ENCODE measurements at regions not wholly inside any gene's neighbourhood (a gene's known extent, or its start where the extent isn't known, plus 50 kb on each side); places are given as distances from the start of the nearest gene placed in this dataset.

GRCh38 chr4:178242655-178243054 lies 800.4 kb upstream of the AGA start:
- Histone ChIP-seq H3K36me3 (ENCODE audit: control insufficient read depth, insufficient read depth, low read length) (no peaks in the 10 kb centered on the region), H3K27me3 (replicated peaks; ENCODE audit: control insufficient read depth, insufficient read depth, low read length) (no peaks in the 10 kb centered on the region), H3K4me3 (ENCODE audit: low read depth, low read length) (no peak overlapping the region), H3K4me1 (no peaks in the 10 kb centered on the region), H3K9me3 (no peaks in the 10 kb centered on the region)
- no peak for DNase-seq
- H3K27ac Mint-ChIP-seq (ENCODE audit: unreplicated experiment): no peak overlapping the region
- H3K36me3 Mint-ChIP-seq (ENCODE audit: insufficient read depth, unreplicated experiment): no peaks in the 10 kb centered on the region
- TF ChIP-seq CTCF (IDR thresholded peaks at IDR 0.05; ENCODE audit: insufficient read depth in 1 of 2, low read depth in 1 of 2, low read length in 1 of 2, severe bottlenecking in 1 of 2, unreplicated experiment in 1 of 2): no peak
- intact Hi-C loops (cut with micrococcal nuclease; ENCODE audit: unreplicated experiment): no loop called here
- no TSS peak for BruUV-seq (replicated peaks)
- H3K4me3 Mint-ChIP-seq (ENCODE audit: unreplicated experiment): no peak overlapping the region
- no peaks in the 10 kb centered on the region for H3K27me3 Mint-ChIP-seq (ENCODE audit: insufficient read depth, unreplicated experiment)
- H3K9me3 Mint-ChIP-seq (ENCODE audit: unreplicated experiment): no peaks in the 10 kb centered on the region
- ChIA-PET POLR2A (no interaction called here), CTCF (no interaction called here)
- H3K4me1 Mint-ChIP-seq (ENCODE audit: low read depth, unreplicated experiment): no peaks in the 10 kb centered on the region

GRCh38 chr4:178244785-178245184 lies 802.5 kb upstream of the AGA start:
- Histone ChIP-seq H3K27me3 (replicated peaks; ENCODE audit: control insufficient read depth, insufficient read depth, low read length) (no peaks in the 10 kb centered on the region), H3K4me3 (ENCODE audit: low read depth, low read length) (no peak overlapping the region), H3K9me3 (no peaks in the 10 kb centered on the region), H3K36me3 (ENCODE audit: control insufficient read depth, insufficient read depth, low read length) (no peaks in the 10 kb centered on the region), H3K4me1 (no peaks in the 10 kb centered on the region)
- H3K4me3 Mint-ChIP-seq (ENCODE audit: unreplicated experiment): no peak overlapping the region
- intact Hi-C loops (cut with micrococcal nuclease; ENCODE audit: unreplicated experiment): no loop called here
- CTCF ChIA-PET: no interaction called here
- H3K27ac Mint-ChIP-seq (ENCODE audit: unreplicated experiment): no peak overlapping the region
- no peaks in the 10 kb centered on the region for H3K36me3 Mint-ChIP-seq (ENCODE audit: insufficient read depth, unreplicated experiment)
- no peaks in the 10 kb centered on the region for H3K4me1 Mint-ChIP-seq (ENCODE audit: low read depth, unreplicated experiment)
- no TSS peak for BruUV-seq (replicated peaks)
- POLR2A ChIA-PET: no interaction called here
- H3K9me3 Mint-ChIP-seq (ENCODE audit: unreplicated experiment): no peaks in the 10 kb centered on the region
- TF ChIP-seq CTCF (IDR thresholded peaks at IDR 0.05; ENCODE audit: insufficient read depth in 1 of 2, low read depth in 1 of 2, low read length in 1 of 2, severe bottlenecking in 1 of 2, unreplicated experiment in 1 of 2): no peak
- no peak for DNase-seq
- H3K27me3 Mint-ChIP-seq (ENCODE audit: insufficient read depth, unreplicated experiment): no peaks in the 10 kb centered on the region

GRCh38 chr4:178255172-178255571 lies 812.9 kb upstream of the AGA start:
- H3K27me3 ChIP-seq (replicated peaks; ENCODE audit: control insufficient read depth, insufficient read depth, low read length): no peaks in the 10 kb centered on the region
- TF ChIP-seq CTCF (IDR thresholded peaks at IDR 0.05; ENCODE audit: insufficient read depth in 1 of 2, low read depth in 1 of 2, low read length in 1 of 2, severe bottlenecking in 1 of 2, unreplicated experiment in 1 of 2): no peak
- Mint-ChIP-seq H3K4me1 (ENCODE audit: low read depth, unreplicated experiment) (no peaks in the 10 kb centered on the region), H3K27ac (ENCODE audit: unreplicated experiment) (no peak overlapping the region), H3K9me3 (ENCODE audit: unreplicated experiment) (peaks cover 9% of the 10 kb centered on the region), H3K4me3 (ENCODE audit: unreplicated experiment) (no peak overlapping the region), H3K27me3 (ENCODE audit: insufficient read depth, unreplicated experiment) (no peaks in the 10 kb centered on the region), H3K36me3 (ENCODE audit: insufficient read depth, unreplicated experiment) (no peaks in the 10 kb centered on the region)
- no peak for DNase-seq
- POLR2A ChIA-PET: no interaction called here
- no peak overlapping the region for H3K4me3 ChIP-seq (ENCODE audit: low read depth, low read length)
- no TSS peak for BruUV-seq (replicated peaks)
- H3K36me3 ChIP-seq (ENCODE audit: control insufficient read depth, insufficient read depth, low read length): no peaks in the 10 kb centered on the region
- no peaks in the 10 kb centered on the region for H3K4me1 ChIP-seq
- CTCF ChIA-PET: no interaction called here
- H3K9me3 ChIP-seq: no peaks in the 10 kb centered on the region
- intact Hi-C loops (cut with micrococcal nuclease; ENCODE audit: unreplicated experiment): no loop called here

Data from Caco-2 (cell line).